Muscle of back (tissue), 3 donors: ENCODE measurements at regions not wholly inside any gene's neighbourhood (a gene's known extent, or its start where the extent isn't known, plus 50 kb on each side); places are given as distances from the start of the nearest gene placed in this dataset.

Experiments used
- DNase-seq, 3 donors: peaks; one replicate each; pipeline versions ENCODE4 v3.0.0 to v3.0.0-alpha.2; 2013

GRCh38 chr22:18731075-18731666 lies 119.5 kb upstream of the RIMBP3 start:
- DNase-seq, result no peak

GRCh38 chr22:18730410-18730809 lies 118.7 kb upstream of the RIMBP3 start:
- peak in 2 of 3 donors; percentile 63 to 76 for DNase-seq
